ENCODE measurements at regions not wholly inside any gene's neighbourhood (a gene's known extent, or its start where the extent isn't known, plus 50 kb on each side); places are given as distances from the start of the nearest gene placed in this dataset.

DNA sequence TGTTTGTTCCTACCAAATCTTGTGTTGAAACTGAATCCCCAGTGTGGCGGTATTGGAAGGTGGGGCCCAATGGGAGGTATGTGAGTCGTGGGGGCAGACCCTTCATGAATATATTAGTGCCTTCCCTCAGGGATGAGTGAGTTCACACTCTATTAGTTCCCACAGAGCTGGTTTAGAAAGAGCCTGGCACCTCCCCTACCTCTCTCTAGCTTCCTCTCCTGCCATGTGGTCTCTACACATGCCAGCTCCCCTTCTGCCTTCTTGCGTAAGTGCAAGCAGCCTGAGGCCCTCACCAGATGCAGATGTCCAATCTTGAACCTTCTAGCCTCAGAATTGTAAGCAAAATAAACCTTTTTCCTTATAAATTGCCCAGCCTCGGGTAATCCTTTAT lies 105.8 kb downstream of the SPTSSA start:
- H3K27ac Mint-ChIP-seq, result 0 out of 2 replicates have a peak overlapping the region, but pooled peaks have one; percentile 0
- H3K4me3 Mint-ChIP-seq, result no peak overlapping the region
- H3K4me1 Mint-ChIP-seq (ENCODE audit: low read depth), result peaks cover 30% of the 10 kb centered on the region
- no peaks in the 10 kb centered on the region for H3K9me3 Mint-ChIP-seq
- no peaks in the 10 kb centered on the region; the same call in 1 of the 2 replicates for H3K27me3 Mint-ChIP-seq (ENCODE audit: insufficient read depth)
- TF ChIP-seq, protein P1, sequence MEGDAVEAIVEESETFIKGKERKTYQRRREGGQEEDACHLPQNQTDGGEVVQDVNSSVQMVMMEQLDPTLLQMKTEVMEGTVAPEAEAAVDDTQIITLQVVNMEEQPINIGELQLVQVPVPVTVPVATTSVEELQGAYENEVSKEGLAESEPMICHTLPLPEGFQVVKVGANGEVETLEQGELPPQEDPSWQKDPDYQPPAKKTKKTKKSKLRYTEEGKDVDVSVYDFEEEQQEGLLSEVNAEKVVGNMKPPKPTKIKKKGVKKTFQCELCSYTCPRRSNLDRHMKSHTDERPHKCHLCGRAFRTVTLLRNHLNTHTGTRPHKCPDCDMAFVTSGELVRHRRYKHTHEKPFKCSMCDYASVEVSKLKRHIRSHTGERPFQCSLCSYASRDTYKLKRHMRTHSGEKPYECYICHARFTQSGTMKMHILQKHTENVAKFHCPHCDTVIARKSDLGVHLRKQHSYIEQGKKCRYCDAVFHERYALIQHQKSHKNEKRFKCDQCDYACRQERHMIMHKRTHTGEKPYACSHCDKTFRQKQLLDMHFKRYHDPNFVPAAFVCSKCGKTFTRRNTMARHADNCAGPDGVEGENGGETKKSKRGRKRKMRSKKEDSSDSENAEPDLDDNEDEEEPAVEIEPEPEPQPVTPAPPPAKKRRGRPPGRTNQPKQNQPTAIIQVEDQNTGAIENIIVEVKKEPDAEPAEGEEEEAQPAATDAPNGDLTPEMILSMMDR (IDR thresholded peaks at IDR 0.05), result no peak
- no peaks in the 10 kb centered on the region for H3K36me3 Mint-ChIP-seq (ENCODE audit: low read depth)
- DNase-seq, result no peak

DNA sequence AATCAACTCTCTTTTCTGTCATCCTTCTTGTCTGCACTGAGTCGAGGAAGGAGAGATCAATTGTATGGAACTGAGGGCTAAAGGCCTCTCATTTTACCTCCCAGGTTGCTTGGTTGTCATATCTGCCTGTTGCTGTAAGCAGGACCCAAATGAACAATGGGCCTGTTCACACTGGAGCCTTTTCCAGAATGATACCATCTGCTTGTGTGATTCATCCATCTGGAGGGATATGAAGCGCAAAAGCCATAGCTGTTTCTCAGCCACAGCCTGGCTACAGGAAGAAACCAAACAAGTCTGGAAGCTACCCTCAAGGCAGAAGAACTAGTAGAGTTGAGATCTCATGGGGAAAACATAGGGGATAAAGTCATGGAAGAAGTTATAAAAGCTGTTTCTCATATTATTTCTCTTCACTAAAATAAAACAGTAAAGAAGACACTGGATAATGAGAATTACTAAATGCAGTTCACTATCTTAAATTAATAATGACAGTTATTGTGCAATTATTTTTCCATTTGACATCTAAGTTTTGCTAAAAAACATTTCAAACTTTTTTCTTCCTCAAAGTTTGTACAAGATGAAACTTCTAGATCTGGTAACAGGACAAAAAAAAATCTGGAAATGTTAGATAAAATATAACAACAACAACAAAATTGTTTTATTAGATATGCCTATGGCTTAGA lies 106.3 kb downstream of the SPTSSA start:
- peak overlapping the region; percentile 52 for H3K27ac Mint-ChIP-seq
- H3K9me3 Mint-ChIP-seq, result no peaks in the 10 kb centered on the region
- peaks cover 30% of the 10 kb centered on the region for H3K4me1 Mint-ChIP-seq (ENCODE audit: low read depth)
- H3K27me3 Mint-ChIP-seq (ENCODE audit: insufficient read depth), result no peaks in the 10 kb centered on the region; the same call in 1 of the 2 replicates
- TF ChIP-seq, protein P1 (IDR thresholded peaks at IDR 0.05), result no peak
- peak; percentile 70 for DNase-seq
- H3K36me3 Mint-ChIP-seq (ENCODE audit: low read depth), result no peaks in the 10 kb centered on the region
- H3K4me3 Mint-ChIP-seq, result no peak overlapping the region

DNA sequence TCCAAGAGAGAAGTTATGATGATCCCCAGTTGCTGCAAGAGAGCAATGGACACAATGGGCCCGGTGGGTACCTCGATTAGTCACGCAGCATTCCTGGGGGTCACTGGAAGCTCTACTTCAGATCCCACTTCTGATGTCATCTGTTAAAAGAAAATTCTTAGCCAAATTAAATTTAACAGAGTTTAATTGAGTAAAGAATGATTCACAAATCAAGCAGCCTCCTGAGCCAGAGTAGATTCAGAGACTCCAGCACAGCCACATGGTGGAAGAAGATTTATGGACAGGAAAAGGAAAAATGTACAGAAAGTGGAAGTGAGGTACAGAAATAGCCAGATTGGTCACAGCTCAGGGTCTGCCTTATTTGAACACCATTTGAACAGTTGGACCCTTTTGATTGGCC lies 107.5 kb downstream of the SPTSSA start:
- DNase-seq, result no peak
- Mint-ChIP-seq H3K4me1 (ENCODE audit: low read depth) (peaks cover 28% of the 10 kb centered on the region), H3K27me3 (ENCODE audit: insufficient read depth) (no peaks in the 10 kb centered on the region; the same call in 1 of the 2 replicates), H3K36me3 (ENCODE audit: low read depth) (no peaks in the 10 kb centered on the region), H3K9me3 (no peaks in the 10 kb centered on the region), H3K27ac (peak overlapping the region; percentile 62), H3K4me3 (peak overlapping the region; percentile 5; the same call in 1 of the 2 replicates)
- TF ChIP-seq, protein P1 (IDR thresholded peaks at IDR 0.05), result no peak

DNA sequence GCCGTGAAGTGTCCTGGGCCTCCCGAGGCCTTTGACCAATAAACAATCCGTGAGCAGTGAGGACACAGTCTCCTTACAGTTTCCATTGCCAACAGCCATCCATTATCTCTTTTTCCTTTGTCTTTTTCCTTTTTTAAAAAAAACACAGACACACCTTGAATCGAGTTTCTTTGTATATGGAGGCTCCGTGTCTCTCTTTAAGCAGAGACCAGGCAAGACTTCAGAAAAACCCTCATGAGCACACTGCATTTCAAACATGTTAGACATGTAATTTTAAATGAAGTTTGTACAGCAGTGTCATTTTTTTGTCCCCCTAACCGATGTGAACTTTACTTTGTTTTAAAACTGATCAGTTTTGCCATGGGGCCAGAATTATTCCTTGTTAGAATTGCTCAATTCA lies 111.1 kb downstream of the SPTSSA start:
- DNase-seq, result no peak
- H3K36me3 Mint-ChIP-seq (ENCODE audit: low read depth), result no peaks in the 10 kb centered on the region
- no peaks in the 10 kb centered on the region; the same call in 1 of the 2 replicates for H3K27me3 Mint-ChIP-seq (ENCODE audit: insufficient read depth)
- no peaks in the 10 kb centered on the region for H3K9me3 Mint-ChIP-seq
- no peak overlapping the region for H3K27ac Mint-ChIP-seq
- H3K4me1 Mint-ChIP-seq (ENCODE audit: low read depth), result peaks cover 16% of the 10 kb centered on the region
- H3K4me3 Mint-ChIP-seq, result no peak overlapping the region
- TF ChIP-seq, protein P1 (IDR thresholded peaks at IDR 0.05), result no peak

DNA sequence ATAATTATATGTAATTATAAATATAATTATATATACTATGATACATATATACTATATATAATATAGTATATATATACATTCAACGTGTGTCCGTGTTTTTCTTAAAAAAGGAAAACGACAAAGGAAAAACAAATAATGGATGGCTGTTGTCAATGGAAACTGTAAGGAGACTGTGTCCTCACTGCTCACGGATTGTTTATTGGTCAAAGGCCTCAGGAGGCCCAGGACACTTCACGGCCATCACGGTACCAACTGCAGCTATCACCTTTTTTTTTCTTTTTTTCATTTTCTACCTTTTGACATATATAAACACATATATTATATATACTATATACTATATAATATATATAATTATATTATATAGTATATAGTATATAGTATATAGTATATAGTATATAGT lies 113.4 kb downstream of the SPTSSA start:
- H3K27ac Mint-ChIP-seq, result no peak overlapping the region
- no peaks in the 10 kb centered on the region; the same call in 1 of the 2 replicates for H3K27me3 Mint-ChIP-seq (ENCODE audit: insufficient read depth)
- H3K36me3 Mint-ChIP-seq (ENCODE audit: low read depth), result no peaks in the 10 kb centered on the region
- TF ChIP-seq, protein P1 (IDR thresholded peaks at IDR 0.05), result no peak
- DNase-seq, result no peak
- peaks cover 4% of the 10 kb centered on the region; the same call in 1 of the 2 replicates for H3K9me3 Mint-ChIP-seq
- H3K4me1 Mint-ChIP-seq (ENCODE audit: low read depth), result no peaks in the 10 kb centered on the region
- no peak overlapping the region for H3K4me3 Mint-ChIP-seq
